GM23338 (cell line): ENCODE measurements at regions not wholly inside any gene's neighbourhood (a gene's known extent, or its start where the extent isn't known, plus 50 kb on each side); places are given as distances from the start of the nearest gene placed in this dataset.

ENCODE experiments used
- ATAC-seq: fragments of 200-7000 bp; cut with Tn5 transposase; 3 replicates; pipeline ENCODE4 v1.9.1; 2020
- DNase-seq: peaks from one replicate; pipeline ENCODE4 v3.0.0-alpha.2; 2015; ENCODE audit warnings: low spot score
- H2AFZ ChIP-seq: fragments of 200-600 bp; sonication (generic); 2 replicates; pipeline ENCODE4 v1.8.0; 2016; ENCODE audit warnings: antibody characterized with exemption, mild to moderate bottlenecking, moderate library complexity
- H3F3A ChIP-seq: fragments of 200-600 bp; sonication (generic); replicated peaks from 2 replicates; pipeline ENCODE4 v1.8.0; 2017; ENCODE audit warnings: antibody characterized with exemption, mixed run types, low read depth
- H3K27ac ChIP-seq: fragments of 200-600 bp; sonication (generic); 2 replicates; pipeline ENCODE4 v1.6.1; 2016; ENCODE audit warnings: low read depth
- H3K27me3 ChIP-seq: fragments of 200-600 bp; sonication (generic); 2 replicates; pipeline ENCODE4 v1.8.0; 2016; ENCODE audit warnings: mild to moderate bottlenecking, mixed run types, moderate library complexity; ENCODE audit not compliant: insufficient read depth
- H3K36me3 ChIP-seq: fragments of 200-600 bp; sonication (generic); 2 replicates; pipeline ENCODE4 v1.8.0; 2016; ENCODE audit warnings: mild to moderate bottlenecking; ENCODE audit not compliant: insufficient read depth
- H3K4me1 ChIP-seq: fragments of 200-600 bp; sonication (generic); 2 replicates; pipeline ENCODE4 v1.8.0; 2016; ENCODE audit warnings: mild to moderate bottlenecking, moderate library complexity; ENCODE audit not compliant: insufficient read depth
- H3K4me2 ChIP-seq: fragments of 200-600 bp; sonication (generic); 2 replicates; pipeline ENCODE4 v1.7.1; 2017; ENCODE audit warnings: mixed run types
- H3K4me3 ChIP-seq: fragments of 200-600 bp; sonication (generic); 2 replicates; pipeline ENCODE4 v1.6.1; 2016; ENCODE audit warnings: mixed run types
- H3K79me2 ChIP-seq: fragments of 200-600 bp; sonication (generic); replicated peaks from 2 replicates; pipeline ENCODE4 v1.8.0; 2017; ENCODE audit warnings: mild to moderate bottlenecking; ENCODE audit not compliant: insufficient read depth
- H3K9me2 ChIP-seq: fragments of 200-600 bp; sonication (generic); 2 replicates; pipeline ENCODE4 v1.8.0; 2017; ENCODE audit not compliant: insufficient read depth
- H4K20me1 ChIP-seq: fragments of 200-600 bp; sonication (generic); replicated peaks from 2 replicates; pipeline ENCODE4 v1.8.0; 2017; ENCODE audit warnings: mild to moderate bottlenecking; ENCODE audit not compliant: insufficient read depth
- H3K27ac Mint-ChIP-seq: 2 replicates; pipeline ENCODE4 v1.8.0; 2020; ENCODE audit warnings: inconsistent platforms, mild to moderate bottlenecking, moderate library complexity, mixed read lengths
- H3K27me3 Mint-ChIP-seq: 3 replicates; pipeline ENCODE4 v1.8.0; 2022; ENCODE audit warnings: low read depth, mild to moderate bottlenecking, moderate library complexity, mixed read lengths, inconsistent platforms; ENCODE audit not compliant: insufficient read depth, poor library complexity
- H3K36me3 Mint-ChIP-seq: 3 replicates; pipeline ENCODE4 v1.8.0; 2021; ENCODE audit warnings: low read depth, mild to moderate bottlenecking, inconsistent platforms, moderate library complexity, mixed read lengths
- H3K4me1 Mint-ChIP-seq: 3 replicates; pipeline ENCODE4 v1.8.0; 2020; ENCODE audit warnings: mild to moderate bottlenecking, inconsistent platforms, mixed read lengths
- H3K4me3 Mint-ChIP-seq: 3 replicates; pipeline ENCODE4 v1.8.0; 2021; ENCODE audit warnings: moderate library complexity, mild to moderate bottlenecking, inconsistent platforms, mixed read lengths
- H3K9me3 Mint-ChIP-seq: 3 replicates; pipeline ENCODE4 v1.8.0; 2020; ENCODE audit warnings: moderate library complexity, mild to moderate bottlenecking, inconsistent platforms, mixed read lengths
- CREB1 ChIP-seq: fragments of 250-450 bp; sonication (Bioruptor Pico); IDR thresholded peaks from 2 replicates; pipeline ENCODE4 v1.5.0; 2020; ENCODE audit warnings: low read depth, mild to moderate bottlenecking, moderate library complexity
- EZH2 ChIP-seq: fragments of 200-600 bp; sonication (generic); IDR thresholded peaks from one replicate; pipeline ENCODE4 v1.8.0; 2017; ENCODE audit warnings: antibody characterized with exemption, mild to moderate bottlenecking, low read depth; ENCODE audit not compliant: unreplicated experiment
- EZH2phosphoT487 ChIP-seq: fragments of 200-600 bp; sonication (generic); IDR thresholded peaks from one replicate; pipeline ENCODE4 v1.8.1; 2018; ENCODE audit warnings: antibody characterized with exemption; ENCODE audit not compliant: unreplicated experiment
- JUNB ChIP-seq: IDR thresholded peaks from one replicate; pipeline ENCODE4 v1.6.1; 2016; ENCODE audit warnings: antibody characterized with exemption; ENCODE audit not compliant: unreplicated experiment
- NANOG ChIP-seq: IDR thresholded peaks from 2 replicates; pipeline ENCODE4 v1.6.1; 2016; ENCODE audit warnings: antibody characterized with exemption, borderline replicate concordance
- POLR2AphosphoS5 ChIP-seq: IDR thresholded peaks from 2 replicates; pipeline ENCODE4 v1.6.1; 2016; ENCODE audit warnings: antibody characterized with exemption, low read depth
- STAT1 ChIP-seq: IDR thresholded peaks from one replicate; pipeline ENCODE4 v1.6.1; 2016; ENCODE audit warnings: antibody characterized with exemption; ENCODE audit not compliant: unreplicated experiment
- ZNF114 ChIP-seq: fragments of 250-450 bp; sonication (Bioruptor Pico); IDR thresholded peaks from 2 replicates; pipeline ENCODE4 v1.5.0; 2020; ENCODE audit warnings: mild to moderate bottlenecking, moderate library complexity
- ZNF331 ChIP-seq: fragments of 250-450 bp; sonication (Bioruptor Pico); IDR thresholded peaks from 2 replicates; pipeline ENCODE4 v1.5.0; 2020; ENCODE audit warnings: low read depth, mild to moderate bottlenecking, moderate library complexity
- TF ChIP-seq, protein P1 (sequence below): fragments of 250-450 bp; sonication (Bioruptor Pico); IDR thresholded peaks from 2 replicates; pipeline ENCODE4 v1.5.0; 2020; ENCODE audit warnings: mild to moderate bottlenecking, moderate library complexity
- TF ChIP-seq, protein P2 (sequence below), 2 experiments: fragments of 200-600 bp in 1 of 2; sonication (generic) in 1 of 2; conservative IDR thresholded peaks; 2 replicates each; pipeline versions ENCODE4 v1.5.1 to v1.6.1; 2016 to 2017; ENCODE audit warnings: antibody characterized with exemption in 2 of 2, low read depth in 2 of 2, mild to moderate bottlenecking in 2 of 2, moderate library complexity in 1 of 2
- TF ChIP-seq, protein P3 (sequence below): IDR thresholded peaks from 2 replicates; pipeline ENCODE4 v1.6.1; 2016; ENCODE audit warnings: antibody characterized with exemption

DNA sequence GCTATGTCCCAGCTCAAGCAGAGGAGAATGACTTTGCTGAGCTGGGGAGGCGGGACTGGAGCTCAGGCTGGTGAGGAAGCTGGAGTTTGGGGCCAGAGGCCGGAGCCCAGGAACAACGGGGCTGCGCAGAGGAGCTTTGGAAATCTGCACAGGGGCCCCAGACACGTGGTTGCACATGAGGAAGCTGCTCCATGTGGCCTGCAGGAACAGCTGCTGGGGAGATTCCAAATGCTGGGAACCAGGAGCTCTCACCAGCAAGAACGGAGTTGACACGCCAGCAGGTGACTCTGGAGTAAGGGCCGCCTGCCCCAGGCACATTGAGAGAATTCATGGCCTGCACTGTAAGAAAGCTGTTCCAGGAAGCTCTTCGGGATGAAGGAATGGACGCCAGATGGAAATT is 91.0 kb downstream of the OLFM1 start (continued):
- TF ChIP-seq, protein P1, sequence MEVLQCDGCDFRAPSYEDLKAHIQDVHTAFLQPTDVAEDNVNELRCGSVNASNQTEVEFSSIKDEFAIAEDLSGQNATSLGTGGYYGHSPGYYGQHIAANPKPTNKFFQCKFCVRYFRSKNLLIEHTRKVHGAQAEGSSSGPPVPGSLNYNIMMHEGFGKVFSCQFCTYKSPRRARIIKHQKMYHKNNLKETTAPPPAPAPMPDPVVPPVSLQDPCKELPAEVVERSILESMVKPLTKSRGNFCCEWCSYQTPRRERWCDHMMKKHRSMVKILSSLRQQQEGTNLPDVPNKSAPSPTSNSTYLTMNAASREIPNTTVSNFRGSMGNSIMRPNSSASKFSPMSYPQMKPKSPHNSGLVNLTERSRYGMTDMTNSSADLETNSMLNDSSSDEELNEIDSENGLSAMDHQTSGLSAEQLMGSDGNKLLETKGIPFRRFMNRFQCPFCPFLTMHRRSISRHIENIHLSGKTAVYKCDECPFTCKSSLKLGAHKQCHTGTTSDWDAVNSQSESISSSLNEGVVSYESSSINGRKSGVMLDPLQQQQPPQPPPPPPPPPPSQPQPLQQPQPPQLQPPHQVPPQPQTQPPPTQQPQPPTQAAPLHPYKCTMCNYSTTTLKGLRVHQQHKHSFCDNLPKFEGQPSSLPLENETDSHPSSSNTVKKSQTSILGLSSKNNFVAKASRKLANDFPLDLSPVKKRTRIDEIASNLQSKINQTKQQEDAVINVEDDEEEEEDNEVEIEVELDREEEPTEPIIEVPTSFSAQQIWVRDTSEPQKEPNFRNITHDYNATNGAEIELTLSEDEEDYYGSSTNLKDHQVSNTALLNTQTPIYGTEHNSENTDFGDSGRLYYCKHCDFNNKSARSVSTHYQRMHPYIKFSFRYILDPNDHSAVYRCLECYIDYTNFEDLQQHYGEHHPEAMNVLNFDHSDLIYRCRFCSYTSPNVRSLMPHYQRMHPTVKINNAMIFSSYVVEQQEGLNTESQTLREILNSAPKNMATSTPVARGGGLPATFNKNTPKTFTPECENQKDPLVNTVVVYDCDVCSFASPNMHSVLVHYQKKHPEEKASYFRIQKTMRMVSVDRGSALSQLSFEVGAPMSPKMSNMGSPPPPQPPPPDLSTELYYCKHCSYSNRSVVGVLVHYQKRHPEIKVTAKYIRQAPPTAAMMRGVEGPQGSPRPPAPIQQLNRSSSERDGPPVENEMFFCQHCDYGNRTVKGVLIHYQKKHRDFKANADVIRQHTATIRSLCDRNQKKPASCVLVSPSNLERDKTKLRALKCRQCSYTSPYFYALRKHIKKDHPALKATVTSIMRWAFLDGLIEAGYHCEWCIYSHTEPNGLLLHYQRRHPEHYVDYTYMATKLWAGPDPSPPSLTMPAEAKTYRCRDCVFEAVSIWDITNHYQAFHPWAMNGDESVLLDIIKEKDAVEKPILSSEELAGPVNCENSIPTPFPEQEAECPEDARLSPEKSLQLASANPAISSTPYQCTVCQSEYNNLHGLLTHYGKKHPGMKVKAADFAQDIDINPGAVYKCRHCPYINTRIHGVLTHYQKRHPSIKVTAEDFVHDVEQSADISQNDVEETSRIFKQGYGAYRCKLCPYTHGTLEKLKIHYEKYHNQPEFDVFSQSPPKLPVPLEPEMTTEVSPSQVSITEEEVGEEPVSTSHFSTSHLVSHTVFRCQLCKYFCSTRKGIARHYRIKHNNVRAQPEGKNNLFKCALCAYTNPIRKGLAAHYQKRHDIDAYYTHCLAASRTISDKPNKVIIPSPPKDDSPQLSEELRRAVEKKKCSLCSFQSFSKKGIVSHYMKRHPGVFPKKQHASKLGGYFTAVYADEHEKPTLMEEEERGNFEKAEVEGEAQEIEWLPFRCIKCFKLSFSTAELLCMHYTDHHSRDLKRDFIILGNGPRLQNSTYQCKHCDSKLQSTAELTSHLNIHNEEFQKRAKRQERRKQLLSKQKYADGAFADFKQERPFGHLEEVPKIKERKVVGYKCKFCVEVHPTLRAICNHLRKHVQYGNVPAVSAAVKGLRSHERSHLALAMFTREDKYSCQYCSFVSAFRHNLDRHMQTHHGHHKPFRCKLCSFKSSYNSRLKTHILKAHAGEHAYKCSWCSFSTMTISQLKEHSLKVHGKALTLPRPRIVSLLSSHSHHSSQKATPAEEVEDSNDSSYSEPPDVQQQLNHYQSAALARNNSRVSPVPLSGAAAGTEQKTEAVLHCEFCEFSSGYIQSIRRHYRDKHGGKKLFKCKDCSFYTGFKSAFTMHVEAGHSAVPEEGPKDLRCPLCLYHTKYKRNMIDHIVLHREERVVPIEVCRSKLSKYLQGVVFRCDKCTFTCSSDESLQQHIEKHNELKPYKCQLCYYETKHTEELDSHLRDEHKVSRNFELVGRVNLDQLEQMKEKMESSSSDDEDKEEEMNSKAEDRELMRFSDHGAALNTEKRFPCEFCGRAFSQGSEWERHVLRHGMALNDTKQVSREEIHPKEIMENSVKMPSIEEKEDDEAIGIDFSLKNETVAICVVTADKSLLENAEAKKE (CRISPR knock-in tag) = no peak
- TF ChIP-seq ZNF114 (CRISPR knock-in tag) (no peak), NANOG (no peak)
- TF ChIP-seq, protein P2, sequence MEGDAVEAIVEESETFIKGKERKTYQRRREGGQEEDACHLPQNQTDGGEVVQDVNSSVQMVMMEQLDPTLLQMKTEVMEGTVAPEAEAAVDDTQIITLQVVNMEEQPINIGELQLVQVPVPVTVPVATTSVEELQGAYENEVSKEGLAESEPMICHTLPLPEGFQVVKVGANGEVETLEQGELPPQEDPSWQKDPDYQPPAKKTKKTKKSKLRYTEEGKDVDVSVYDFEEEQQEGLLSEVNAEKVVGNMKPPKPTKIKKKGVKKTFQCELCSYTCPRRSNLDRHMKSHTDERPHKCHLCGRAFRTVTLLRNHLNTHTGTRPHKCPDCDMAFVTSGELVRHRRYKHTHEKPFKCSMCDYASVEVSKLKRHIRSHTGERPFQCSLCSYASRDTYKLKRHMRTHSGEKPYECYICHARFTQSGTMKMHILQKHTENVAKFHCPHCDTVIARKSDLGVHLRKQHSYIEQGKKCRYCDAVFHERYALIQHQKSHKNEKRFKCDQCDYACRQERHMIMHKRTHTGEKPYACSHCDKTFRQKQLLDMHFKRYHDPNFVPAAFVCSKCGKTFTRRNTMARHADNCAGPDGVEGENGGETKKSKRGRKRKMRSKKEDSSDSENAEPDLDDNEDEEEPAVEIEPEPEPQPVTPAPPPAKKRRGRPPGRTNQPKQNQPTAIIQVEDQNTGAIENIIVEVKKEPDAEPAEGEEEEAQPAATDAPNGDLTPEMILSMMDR (conservative IDR thresholded peaks at IDR 0.05; ENCODE audit: low read depth in 2 of 2) = no peak

DNA sequence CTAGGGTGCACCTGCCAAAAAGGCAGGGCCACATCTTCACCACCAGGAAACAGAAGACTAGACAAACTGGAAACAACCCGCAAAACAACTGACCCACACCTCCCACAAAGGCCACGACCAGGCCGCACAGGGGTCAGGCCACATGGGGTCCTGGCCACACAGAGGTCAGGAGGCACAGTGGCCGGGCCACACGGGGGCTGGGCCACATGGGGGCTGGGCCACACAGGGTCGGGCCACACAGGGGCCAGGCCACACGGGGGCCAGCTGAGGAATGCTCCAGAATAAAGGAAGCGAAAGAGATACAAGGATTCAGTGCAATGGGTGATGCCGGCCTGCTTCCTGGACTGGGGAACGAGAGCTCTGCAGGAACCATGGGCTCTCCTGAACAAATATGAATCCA is 91.6 kb downstream of the OLFM1 start:
- Histone ChIP-seq H3K4me1 (no peaks in the 10 kb centered on the region), H3K9me2 (no peaks in the 10 kb centered on the region), H3K27ac (no peak overlapping the region), H3K4me2 (no peak overlapping the region), H4K20me1 (no peaks in the 10 kb centered on the region), H3K36me3 (no peaks in the 10 kb centered on the region), H3K4me3 (no peak overlapping the region), H3K79me2 (no peaks in the 10 kb centered on the region), H2AFZ (no peak overlapping the region), H3F3A (no peaks in the 10 kb centered on the region), H3K27me3 (no peaks in the 10 kb centered on the region)
- ATAC-seq (no peak), DNase-seq (no peak)
- Mint-ChIP-seq H3K4me3 (no peak overlapping the region), H3K9me3 (no peaks in the 10 kb centered on the region), H3K36me3 (no peaks in the 10 kb centered on the region), H3K27ac (no peak overlapping the region), H3K4me1 (no peaks in the 10 kb centered on the region), H3K27me3 (peaks cover 10% of the 10 kb centered on the region)
- no peak for TF ChIP-seq POLR2AphosphoS5
- TF ChIP-seq EZH2phosphoT487 = no peak
- no peak for TF ChIP-seq ZNF114 (CRISPR knock-in tag)
- TF ChIP-seq, protein P3, sequence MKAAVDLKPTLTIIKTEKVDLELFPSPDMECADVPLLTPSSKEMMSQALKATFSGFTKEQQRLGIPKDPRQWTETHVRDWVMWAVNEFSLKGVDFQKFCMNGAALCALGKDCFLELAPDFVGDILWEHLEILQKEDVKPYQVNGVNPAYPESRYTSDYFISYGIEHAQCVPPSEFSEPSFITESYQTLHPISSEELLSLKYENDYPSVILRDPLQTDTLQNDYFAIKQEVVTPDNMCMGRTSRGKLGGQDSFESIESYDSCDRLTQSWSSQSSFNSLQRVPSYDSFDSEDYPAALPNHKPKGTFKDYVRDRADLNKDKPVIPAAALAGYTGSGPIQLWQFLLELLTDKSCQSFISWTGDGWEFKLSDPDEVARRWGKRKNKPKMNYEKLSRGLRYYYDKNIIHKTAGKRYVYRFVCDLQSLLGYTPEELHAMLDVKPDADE = no peak
- TF ChIP-seq JUNB = no peak
- TF ChIP-seq STAT1 = no peak
- TF ChIP-seq ZNF331 (CRISPR knock-in tag) = no peak
- TF ChIP-seq EZH2 = no peak
- TF ChIP-seq CREB1 (CRISPR knock-in tag) = no peak
